PC-3 (cell line): ENCODE measurements at regions not wholly inside any gene's neighbourhood (a gene's known extent, or its start where the extent isn't known, plus 50 kb on each side); places are given as distances from the start of the nearest gene placed in this dataset.

ENCODE experiments used
- CTCF ChIP-seq: fragments of 300-600 bp; sonication (generic); conservative IDR thresholded peaks from 2 replicates; pipeline ENCODE4 v1.5.1; 2017; ENCODE audit warnings: antibody characterized with exemption, low read depth, mild to moderate bottlenecking, low read length
- EZH2 ChIP-seq: fragments of 300-600 bp; sonication (generic); IDR thresholded peaks from one replicate; pipeline ENCODE4 v1.6.1; 2017; ENCODE audit warnings: antibody characterized with exemption, mild to moderate bottlenecking, low read length; ENCODE audit not compliant: unreplicated experiment

DNA sequence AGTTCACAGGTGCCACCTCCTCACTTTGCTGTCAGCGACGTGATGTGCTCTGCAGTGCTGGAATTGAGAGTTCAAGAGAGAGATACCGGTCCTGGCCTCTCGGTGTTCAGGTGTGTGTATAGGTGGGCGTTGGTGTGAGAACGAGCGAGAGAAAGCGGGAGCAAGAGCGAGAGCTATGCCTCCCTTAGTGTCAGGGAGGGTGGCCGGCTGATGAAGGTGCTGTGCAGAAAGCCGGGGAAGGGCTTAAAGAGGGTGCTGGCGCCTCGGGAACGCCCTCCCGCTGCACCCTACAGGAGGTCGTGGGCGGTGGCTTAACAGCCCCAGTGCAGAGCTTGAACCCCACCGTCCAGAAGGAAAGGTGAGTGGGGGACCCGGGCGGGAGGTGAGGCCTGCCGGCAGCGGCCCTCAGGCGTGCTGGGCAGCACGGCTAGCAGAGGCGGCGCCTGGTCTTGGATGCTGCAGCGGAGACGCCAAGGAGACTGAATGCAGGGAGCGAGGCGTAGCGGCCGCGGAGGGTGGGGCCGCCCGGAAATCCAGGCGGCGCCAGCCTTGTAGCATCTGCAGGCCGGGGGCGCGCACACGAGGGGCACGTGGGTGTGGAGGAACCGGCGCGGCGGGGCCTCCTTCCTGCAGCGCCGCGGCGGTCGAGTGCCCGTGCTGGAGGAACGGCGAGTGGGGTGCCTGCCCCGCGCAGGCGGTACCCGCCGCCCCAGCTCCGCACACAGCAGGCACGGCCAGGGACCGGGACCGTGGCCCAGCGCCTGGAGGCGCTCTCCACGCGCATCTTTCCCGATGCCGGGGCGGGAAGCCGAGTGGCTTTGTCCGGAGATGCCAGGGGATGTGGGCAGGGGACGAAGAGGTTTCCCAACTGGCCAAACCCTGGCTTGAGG is 246.8 kb upstream of the TOPAZ1 start:
- TF ChIP-seq CTCF, result no peak
- TF ChIP-seq EZH2, result no peak
